GM18870 (cell line): ENCODE measurements at regions not wholly inside any gene's neighbourhood (a gene's known extent, or its start where the extent isn't known, plus 50 kb on each side); places are given as distances from the start of the nearest gene placed in this dataset.

Experiments
- ATAC-seq: cut with Tn5 transposase; IDR thresholded peaks from one replicate; pipeline ENCODE4 v1.9.1; 2021; ENCODE audit warnings: moderate library complexity; ENCODE audit not compliant: unreplicated experiment

GRCh38 chr12:18897823-18898222 lies 159.9 kb downstream of the CAPZA3 start:
- no peak for ATAC-seq

- no peak for ATAC-seq
These were observed 160.6 kb downstream of the CAPZA3 start for GRCh38 chr12:18898470-18898869.

- no peak for ATAC-seq
These were observed 161.2 kb downstream of the CAPZA3 start for GRCh38 chr12:18899162-18899561.

- no peak for ATAC-seq
These were observed 161.9 kb downstream of the CAPZA3 start for GRCh38 chr12:18899678-18900317.

GRCh38 chr12:18905134-18905533 lies 167.2 kb downstream of the CAPZA3 start:
- no peak for ATAC-seq

GRCh38 chr12:18906395-18906794 lies 168.5 kb downstream of the CAPZA3 start:
- ATAC-seq, result no peak

- no peak for ATAC-seq
These were observed 169.2 kb downstream of the CAPZA3 start for GRCh38 chr12:18907127-18907526.

GRCh38 chr12:18907728-18908127 lies 169.8 kb downstream of the CAPZA3 start:
- ATAC-seq, result no peak

- no peak for ATAC-seq
These were observed 170.3 kb downstream of the CAPZA3 start for GRCh38 chr12:18908191-18908590.

- ATAC-seq, result no peak
These were observed 182.1 kb downstream of the CAPZA3 start for GRCh38 chr12:18919871-18920511.

- ATAC-seq, result no peak
These were observed 184.9 kb downstream of the CAPZA3 start for GRCh38 chr12:18922851-18923250.

GRCh38 chr12:18923721-18924120 lies 185.8 kb downstream of the CAPZA3 start:
- no peak for ATAC-seq

- no peak for ATAC-seq
These were observed 188.3 kb downstream of the CAPZA3 start for GRCh38 chr12:18926188-18926587.

GRCh38 chr12:18932211-18932610 lies 194.3 kb downstream of the CAPZA3 start:
- no peak for ATAC-seq

GRCh38 chr12:18932715-18933114 lies 194.8 kb downstream of the CAPZA3 start:
- no peak for ATAC-seq

GRCh38 chr12:18935371-18935965 lies 194.1 kb upstream of the PLEKHA5 start:
- ATAC-seq, result no peak

GRCh38 chr12:18939051-18939450 lies 190.5 kb upstream of the PLEKHA5 start:
- ATAC-seq, result no peak

GRCh38 chr12:18942669-18943068 lies 186.9 kb upstream of the PLEKHA5 start:
- ATAC-seq, result no peak

- no peak for ATAC-seq
These were observed 186.3 kb upstream of the PLEKHA5 start for GRCh38 chr12:18943200-18943599.

- ATAC-seq, result no peak
These were observed 183.4 kb upstream of the PLEKHA5 start for GRCh38 chr12:18946106-18946505.

GRCh38 chr12:18951218-18951617 lies 178.3 kb upstream of the PLEKHA5 start:
- no peak for ATAC-seq

GRCh38 chr12:18953505-18953904 lies 176.0 kb upstream of the PLEKHA5 start:
- no peak for ATAC-seq
